ENCODE measurements at regions not wholly inside any gene's neighbourhood (a gene's known extent, or its start where the extent isn't known, plus 50 kb on each side); places are given as distances from the start of the nearest gene placed in this dataset.

DNA sequence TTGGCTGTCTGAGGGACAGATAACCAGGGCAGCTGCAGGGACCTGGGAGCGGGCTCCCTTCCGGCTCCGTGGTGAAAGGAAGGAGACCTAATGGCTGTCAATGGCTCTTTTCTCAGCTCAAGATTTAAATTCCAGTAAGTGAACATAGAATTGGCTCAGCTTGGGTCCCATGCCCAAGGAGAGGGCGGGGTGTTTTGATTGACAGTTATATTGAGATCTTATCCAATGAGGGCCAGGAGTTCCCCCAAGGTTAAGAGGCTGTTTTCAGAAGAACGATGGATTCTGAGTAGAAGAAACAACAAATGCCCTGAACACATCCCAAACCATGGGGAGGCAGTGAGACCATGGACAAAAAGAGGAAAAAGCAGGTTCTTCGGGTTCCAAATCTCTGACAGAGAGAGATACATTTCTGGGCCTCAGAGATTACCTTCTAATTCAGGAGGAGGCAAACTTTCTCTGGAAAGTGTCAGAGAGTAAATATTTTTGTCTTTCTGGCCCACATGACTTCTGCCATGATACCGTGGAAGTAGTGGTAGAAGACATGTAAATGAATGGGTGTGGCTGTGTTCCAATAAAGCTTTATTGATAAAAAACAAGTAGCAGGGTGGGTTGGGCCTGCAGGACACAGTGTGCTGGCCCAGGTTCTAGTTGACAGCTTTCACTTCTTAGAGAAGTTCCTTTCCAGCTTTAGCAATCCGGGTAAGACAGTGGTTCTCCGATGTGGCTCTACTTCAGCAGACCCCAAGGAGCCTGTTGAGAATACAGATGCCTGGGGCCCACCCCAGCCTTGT lies 219.6 kb downstream of the RPS24 start:
- no peak for DNase-seq (ENCODE audit: missing footprints)
- intact Hi-C loops (cut with DNase I): no loop called here
- no peak for ATAC-seq

DNA sequence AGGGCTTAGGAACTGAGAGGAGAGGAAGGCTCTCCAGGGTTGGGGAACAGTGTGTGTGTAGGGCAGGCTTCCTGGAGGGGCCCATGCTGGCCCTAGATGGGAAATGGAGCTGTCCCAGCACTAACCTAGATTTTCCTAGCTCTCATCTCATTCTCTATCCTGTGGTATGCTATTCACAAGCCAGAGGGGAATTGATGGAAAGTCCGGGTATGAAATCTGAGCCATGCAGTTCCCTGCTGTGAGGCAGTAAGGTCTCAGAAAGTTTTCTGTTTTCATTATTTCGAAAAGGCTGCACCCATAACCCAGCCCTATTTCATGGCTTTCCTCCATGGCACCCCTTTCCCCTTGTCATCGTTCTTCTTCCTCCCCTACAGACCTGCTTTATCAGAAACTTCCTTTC lies 220.3 kb downstream of the RPS24 start:
- intact Hi-C loops (cut with DNase I): no loop called here
- ATAC-seq: no peak
- DNase-seq (ENCODE audit: missing footprints): no peak

DNA sequence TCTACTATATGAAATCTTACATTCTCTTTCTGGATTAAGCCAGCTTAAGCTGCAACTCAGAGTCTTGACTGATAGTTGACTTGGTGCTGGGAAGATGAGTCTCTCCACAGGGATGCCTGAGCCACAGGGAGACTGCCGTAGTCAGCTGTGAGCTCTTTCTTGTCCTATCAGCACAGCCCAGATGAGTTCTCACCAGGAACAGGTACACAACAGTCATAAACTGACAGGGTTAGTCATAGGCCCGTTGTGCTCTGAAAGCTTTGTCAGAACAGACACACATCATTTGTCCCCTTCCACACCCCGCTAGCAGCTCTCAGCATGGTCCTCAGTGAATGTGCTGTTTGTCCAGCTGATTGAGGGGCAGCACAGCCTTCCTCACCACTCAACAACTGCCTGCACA lies 221.6 kb downstream of the RPS24 start:
- intact Hi-C loops (cut with DNase I): no loop called here
- ATAC-seq: no peak
- no peak for DNase-seq (ENCODE audit: missing footprints)

DNA sequence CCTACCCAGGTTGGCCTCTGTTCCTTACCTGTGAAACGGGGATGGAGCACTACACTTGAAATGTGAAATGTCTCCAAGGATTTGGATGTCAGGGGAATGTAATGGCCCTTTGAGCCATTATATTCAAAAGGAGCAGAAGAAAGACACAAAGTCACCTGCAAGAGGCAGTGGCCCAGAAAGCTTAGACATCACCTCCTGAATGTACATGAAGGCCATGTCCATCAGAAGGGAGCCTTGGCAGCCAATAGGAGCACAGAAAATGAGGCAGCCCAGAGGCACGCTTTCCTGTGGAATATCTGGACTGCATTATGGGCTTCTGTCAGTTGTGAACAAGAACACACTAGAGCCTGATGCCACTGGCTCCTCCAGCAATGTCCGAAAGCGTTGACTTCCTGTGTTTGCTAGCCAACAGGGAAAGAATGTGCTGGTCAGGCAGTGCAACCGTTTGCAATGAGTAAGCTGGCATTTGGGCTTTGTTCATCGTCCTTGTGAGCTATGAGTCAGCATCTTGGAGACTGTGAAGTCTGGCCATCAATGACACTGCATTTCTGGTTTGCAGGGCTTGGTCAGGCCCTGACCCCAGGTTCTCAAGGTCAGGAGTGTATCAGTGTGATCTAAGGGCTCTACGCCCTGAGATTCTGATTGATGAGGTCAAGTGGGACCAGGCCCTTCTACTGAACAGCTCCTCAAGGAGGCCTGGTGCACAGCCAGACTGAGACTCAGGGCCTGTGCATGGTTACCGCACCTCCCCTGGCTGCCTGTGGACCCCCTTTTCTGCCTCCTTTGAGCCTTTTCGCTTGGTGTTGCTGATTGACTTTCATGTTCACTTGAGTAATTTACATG lies 222.4 kb downstream of the RPS24 start:
- intact Hi-C loops (cut with DNase I): no loop called here
- peak; percentile 43 for ATAC-seq
- no peak for DNase-seq (ENCODE audit: missing footprints)

DNA sequence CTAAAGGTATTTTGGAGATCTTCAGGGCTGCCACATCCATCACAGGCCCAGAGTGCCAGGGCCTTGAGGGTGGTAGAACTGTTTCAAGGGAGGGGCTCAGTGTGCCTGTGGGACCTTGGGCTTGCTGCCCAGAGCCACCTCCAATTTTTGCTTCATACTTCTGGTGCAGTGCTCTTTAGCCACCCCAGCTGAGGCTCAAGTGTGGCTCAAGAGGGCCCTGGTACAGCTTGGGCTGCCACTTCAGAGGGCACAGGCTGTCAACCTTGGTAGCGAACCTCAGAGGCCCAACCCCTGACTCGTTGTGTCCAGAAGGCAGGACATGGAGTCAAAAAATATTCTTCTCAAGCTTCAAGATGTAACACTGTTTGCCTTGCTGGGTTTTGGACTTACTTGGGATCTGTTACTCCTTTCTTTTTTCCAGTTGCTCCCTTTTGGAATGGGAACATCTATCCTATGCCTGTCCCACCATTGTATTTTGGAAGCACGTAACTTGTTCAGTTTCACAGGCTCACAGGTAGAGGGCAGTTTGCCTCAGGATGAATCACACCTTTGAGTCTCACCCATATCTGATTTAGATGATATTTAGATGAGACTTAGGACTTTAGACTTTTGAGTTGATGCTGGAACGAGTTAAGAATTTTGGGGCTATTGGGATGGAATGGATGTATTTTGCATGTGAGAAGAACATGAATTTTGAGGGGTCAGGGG lies 224.8 kb downstream of the RPS24 start:
- no peak for ATAC-seq
- DNase-seq (ENCODE audit: missing footprints): no peak

DNA sequence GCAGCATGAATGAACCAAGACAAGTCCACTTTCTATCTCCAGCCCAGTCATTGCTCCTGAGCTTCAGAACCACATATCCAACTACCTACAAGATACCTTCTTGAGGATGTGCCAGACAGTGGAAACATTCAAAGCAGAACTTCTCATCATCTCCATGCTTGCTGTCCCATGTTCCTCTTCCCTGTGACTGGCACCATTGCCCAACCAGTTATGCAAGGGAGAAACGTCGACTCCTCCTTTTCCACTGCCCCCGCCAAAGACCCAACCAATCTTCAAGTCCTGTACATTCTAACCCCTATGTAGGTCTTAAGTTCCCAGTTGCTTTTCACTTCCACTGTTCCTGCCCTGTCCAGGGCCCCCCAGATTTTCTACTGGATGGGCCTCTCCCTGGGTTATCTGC lies 225.7 kb downstream of the RPS24 start:
- DNase-seq (ENCODE audit: missing footprints) (no peak), ATAC-seq (no peak)
- intact Hi-C loops (cut with DNase I): no loop called here

More for the DNA sequence above, 224.8 kb downstream of the RPS24 start:
- intact Hi-C loops (cut with DNase I): no loop called here

DNA sequence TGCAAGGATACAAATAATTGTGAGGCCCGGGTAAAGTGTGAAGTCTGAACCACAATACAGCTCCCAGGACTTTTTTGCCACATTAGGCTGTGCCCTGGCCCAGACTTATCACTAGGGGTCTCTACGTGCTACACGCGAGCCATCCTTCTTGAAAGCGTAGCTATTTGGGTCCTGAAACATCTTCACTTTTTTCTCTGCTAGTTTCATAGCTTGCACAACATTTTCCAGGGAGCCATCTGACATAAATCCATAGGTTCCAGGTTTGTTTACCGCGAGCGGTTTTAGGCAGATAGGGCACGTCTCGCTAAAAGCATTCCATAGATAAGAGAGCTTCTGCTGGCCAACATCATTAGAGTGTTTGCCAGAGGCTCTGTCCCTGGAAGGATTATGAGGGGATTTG lies 226.5 kb downstream of the RPS24 start:
- ATAC-seq (no peak), DNase-seq (ENCODE audit: missing footprints) (no peak)
- intact Hi-C loops (cut with DNase I): no loop called here

DNA sequence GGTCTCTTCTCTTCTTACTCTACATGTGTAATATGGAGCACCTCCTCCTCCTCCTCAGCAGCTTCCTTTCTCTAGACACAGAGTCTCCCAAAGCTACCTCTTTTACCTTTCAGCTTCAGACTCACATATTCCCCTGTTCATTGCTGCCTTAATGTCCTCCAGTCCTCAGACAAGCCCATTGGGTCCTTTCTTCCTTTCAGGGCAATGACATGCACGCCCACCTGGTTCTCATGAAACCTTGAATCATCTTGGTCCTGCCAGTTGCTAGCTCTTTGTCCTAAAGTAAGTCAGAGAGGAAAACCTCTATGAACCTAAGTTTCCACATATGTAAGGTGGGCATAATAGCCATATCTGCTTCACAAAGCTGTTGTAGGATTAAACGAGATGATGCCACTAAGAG lies 227.0 kb downstream of the RPS24 start:
- intact Hi-C loops (cut with DNase I): no loop called here
- no peak for DNase-seq (ENCODE audit: missing footprints)

DNA sequence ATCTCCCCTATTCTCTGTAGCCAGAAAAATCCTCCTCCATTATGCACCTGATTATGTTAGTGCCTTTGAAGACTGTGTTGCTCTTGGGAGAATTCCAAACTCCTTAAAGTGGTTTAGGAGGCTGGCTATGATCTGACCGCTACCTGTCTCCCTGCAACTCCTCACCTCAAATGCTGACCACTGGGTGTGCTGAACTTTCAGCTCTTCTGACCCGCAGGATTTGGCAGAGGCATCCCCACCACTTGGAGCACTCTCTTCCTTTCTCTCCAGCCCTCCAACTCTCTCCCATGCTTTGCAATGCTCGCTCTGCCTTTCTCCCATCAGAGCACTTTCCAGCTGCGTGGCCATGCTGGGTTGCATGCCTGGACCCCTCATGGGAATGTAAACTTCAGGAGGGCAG lies 227.6 kb downstream of the RPS24 start:
- ATAC-seq (no peak), DNase-seq (ENCODE audit: missing footprints) (no peak)
- intact Hi-C loops (cut with DNase I): no loop called here

More for the DNA sequence above, 227.0 kb downstream of the RPS24 start:
- ATAC-seq: no peak

DNA sequence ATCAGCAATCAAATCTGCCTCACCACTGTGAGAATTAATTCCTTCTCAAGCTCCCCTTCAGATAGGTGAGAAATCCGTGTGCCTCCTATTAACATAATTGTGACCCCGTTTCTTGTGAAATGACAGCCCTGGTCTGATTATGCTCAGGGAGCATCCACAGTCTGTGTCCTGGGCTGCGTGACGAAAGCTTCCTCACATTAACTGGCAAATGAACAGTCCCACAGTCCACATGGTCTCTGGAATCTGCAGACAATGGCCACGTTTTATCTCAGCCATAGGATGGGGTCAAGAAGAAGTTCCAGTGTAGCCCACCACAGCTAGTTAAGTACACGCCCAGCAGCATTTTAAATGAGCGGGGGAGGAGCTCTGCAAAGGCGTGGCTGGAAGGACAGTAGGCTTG lies 229.2 kb downstream of the RPS24 start:
- DNase-seq (ENCODE audit: missing footprints) (no peak), ATAC-seq (no peak)
- intact Hi-C loops (cut with DNase I): no loop called here

DNA sequence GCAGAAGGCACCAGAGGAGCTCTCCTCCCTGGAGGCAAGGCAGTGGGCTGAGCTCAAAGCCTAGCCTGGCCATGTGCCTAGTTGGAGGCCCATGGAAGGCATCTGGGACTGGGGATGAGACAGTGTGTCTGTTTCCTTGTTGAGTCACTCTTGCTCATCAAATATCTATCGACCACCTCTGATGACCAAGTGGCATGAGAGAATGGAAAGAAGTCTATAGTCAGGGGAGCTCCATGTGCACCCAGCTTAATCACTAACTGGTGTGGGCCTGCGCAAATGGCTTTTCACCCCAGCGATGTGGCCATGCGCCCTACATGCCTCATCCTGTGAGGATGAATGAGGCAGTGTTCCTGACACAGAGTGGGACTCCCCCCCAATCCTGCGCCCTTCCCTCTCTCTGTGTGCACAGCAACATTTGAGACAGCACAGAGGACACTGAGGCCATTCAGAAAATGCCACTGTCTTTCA lies 229.9 kb downstream of the RPS24 start:
- intact Hi-C loops (cut with DNase I): no loop called here
- ATAC-seq (no peak), DNase-seq (ENCODE audit: missing footprints) (no peak)

DNA sequence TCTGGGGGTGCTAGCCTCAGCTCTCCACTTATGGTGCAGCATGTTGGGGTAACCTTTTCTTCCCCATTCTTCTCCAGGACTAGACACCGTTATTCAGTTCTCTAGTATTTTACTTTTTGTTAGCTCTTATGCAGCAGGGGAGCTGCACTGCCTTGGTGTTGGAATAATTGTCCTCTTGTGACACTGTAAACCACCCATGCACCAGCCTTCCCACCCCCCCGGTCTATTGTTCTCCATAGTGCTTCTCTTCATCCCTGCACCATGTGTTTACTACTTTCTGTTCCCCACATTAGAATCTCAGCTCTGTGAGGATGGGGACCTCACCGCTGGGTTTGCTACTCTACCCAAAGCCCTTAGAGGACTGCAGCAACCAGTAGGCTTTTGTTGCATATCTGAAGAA lies 230.7 kb downstream of the RPS24 start:
- ATAC-seq (no peak), DNase-seq (ENCODE audit: missing footprints) (no peak)
- intact Hi-C loops (cut with DNase I): no loop called here

DNA sequence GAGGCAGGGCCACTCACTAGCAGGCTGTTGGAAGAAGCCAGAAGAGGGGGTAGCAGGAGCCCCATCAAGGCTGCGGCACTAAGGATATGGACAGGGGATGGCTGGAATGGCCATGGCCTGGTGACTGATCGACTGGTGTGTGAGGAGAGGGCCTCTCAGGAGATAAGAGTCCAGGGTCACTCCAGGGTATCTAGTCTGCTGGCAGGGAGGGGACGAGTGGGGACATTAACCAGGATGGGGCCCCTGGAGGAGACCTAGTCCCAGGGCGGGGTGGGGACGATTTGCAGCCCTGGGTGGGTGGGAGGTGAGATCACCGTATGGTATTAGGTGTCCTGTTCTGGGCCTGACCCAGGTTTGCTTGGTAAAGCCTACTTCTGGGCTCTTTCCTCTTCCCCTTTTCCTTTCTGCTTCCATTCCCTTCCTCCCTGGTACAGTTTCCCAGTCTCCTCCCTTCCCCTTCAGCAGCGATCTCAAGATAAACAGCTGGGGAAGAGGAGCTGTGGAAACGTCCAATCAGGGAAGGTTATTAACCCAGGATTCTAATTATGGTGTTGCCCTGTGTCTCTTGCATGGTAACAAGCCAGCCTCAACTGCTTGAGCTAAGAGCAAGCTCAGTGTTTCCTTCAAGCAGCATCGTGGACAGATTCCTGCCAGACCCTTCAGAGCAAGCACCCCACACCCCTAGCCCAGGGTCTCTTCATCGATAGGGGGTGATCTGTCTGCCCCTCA lies 233.2 kb downstream of the RPS24 start:
- ATAC-seq: no peak
- no peak for DNase-seq (ENCODE audit: missing footprints)
- intact Hi-C loops (cut with DNase I): no loop called here

DNA sequence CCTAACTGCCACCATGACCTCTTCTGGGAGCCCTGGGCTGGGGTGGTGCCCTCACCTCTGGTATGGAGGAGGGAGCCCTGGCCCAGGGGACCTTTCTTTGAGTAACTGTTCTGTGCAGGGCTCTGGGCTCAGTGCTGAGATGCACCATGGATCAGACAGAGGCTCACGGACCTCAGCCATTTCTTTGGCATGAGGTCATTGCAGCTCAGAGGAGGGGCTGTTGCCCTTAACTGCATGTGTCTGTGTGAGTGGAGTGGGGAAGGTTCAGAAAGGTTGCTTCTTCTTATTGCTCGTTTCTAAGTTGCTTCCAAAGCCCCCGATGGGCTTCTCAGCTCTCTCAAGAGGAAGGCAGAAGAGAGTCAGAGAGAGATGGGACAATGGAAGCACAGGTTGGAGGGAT lies 233.9 kb downstream of the RPS24 start:
- intact Hi-C loops (cut with DNase I): no loop called here
- DNase-seq (ENCODE audit: missing footprints) (no peak), ATAC-seq (no peak)

DNA sequence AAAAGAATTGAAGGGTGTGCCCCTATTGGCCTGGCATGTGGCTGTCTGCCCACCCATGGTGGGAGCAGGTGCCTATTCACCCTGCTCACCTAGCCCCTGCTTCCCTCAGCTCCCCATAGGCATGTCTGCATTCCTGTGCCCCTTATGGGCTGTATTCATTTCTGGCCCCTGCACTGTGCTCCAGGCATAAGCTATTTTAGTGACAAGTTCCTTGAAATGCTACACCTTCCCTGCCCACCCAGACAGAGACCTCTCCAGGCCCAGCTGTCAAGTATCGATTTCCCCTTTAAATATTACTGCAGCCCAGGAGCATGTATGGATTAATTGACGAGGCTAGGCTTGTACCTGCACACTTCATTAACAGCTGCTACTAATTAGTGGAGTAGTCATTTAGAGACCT lies 235.4 kb downstream of the RPS24 start:
- DNase-seq (ENCODE audit: missing footprints) (no peak), ATAC-seq (no peak)
- intact Hi-C loops (cut with DNase I): no loop called here

DNA sequence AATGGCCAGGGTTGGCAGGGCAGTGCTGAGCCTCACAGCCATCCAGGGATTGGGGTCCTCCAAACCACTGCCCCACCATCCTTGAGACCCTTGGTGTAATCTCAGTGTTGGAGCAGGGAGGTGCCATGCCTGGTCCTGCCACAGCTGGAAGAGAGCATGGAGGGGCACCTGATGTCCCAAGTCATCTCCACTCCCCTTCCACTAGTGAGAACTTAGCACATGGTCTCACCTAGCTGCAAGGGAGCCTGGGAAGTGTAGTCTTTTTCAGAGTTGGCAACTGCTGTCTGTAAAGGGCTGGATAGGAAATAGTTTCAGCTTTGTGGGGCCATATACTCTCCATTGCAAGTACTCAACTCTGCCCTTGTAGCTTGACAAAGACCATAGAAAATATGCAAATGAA lies 238.7 kb downstream of the RPS24 start:
- no peak for DNase-seq (ENCODE audit: missing footprints)
- no peak for ATAC-seq
- intact Hi-C loops (cut with DNase I): no loop called here

DNA sequence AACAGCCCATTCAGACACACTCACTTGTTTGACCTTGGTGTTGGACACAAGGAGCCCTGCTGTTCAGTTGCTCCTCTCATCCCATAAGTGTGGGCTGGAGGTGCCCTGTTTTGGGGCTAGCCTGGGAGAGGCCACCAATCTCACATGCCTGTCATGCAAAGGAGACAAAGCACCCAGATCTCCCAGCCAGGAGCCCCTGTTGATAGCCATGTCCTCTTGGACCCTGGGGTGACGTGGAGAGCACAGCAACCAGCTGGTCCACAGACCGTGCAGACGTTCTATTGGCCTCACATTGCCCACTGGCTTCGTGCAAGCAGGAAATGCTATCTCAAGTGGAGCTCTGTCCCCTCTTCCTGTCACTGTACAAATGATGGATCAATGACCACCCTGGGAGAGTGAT lies 240.8 kb downstream of the RPS24 start:
- intact Hi-C loops (cut with DNase I): no loop called here
- ATAC-seq (no peak), DNase-seq (ENCODE audit: missing footprints) (no peak)

DNA sequence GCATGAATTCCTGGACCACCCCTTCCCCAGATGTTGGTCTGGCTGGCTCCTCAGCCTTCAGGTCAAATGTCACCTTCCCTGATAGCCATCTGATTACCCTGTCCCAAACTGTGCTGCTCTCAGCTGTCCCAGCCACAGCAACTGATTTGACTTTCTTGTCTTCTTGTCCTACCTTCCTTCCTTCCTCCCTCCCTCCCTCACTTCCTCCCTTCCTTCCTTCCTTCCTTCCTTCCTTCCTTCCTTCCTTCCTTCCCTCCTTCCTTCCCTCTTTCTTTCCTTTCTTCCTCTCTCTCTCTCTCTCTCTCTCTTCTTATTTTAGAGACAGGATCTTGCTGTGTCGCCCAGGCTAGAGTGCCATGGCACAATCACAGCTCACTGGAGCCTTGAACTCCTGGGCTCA lies 242.5 kb downstream of the RPS24 start:
- intact Hi-C loops (cut with DNase I): loop anchor here (5.0 kb wide), 1 partner anchor 59 kb away; no protein-coding TSS in a partner anchor
- ATAC-seq: no peak
- DNase-seq (ENCODE audit: missing footprints): no peak

Measured in Right ventricle myocardium inferior (tissue), 1 donor.